ENCODE measurements at regions not wholly inside any gene's neighbourhood (a gene's known extent, or its start where the extent isn't known, plus 50 kb on each side); places are given as distances from the start of the nearest gene placed in this dataset.

GRCh38 chr3:118540826-118541225 lies 493.8 kb downstream of the IGSF11 start:
- no peak overlapping the region for H3K4me3 ChIP-seq (ENCODE audit: low read depth, low read length)
- no peak for TF ChIP-seq CTCF (IDR thresholded peaks at IDR 0.05; ENCODE audit: insufficient read depth, low read depth, low read length)
- DNase-seq (ENCODE audit: low read depth), result no peak

GRCh38 chr3:118541796-118542195 lies 492.9 kb downstream of the IGSF11 start:
- TF ChIP-seq CTCF (IDR thresholded peaks at IDR 0.05; ENCODE audit: insufficient read depth, low read depth, low read length), result no peak
- no peak for DNase-seq (ENCODE audit: low read depth)

GRCh38 chr3:118543832-118544231 lies 490.8 kb downstream of the IGSF11 start:
- no peak for TF ChIP-seq CTCF (IDR thresholded peaks at IDR 0.05; ENCODE audit: insufficient read depth, low read depth, low read length)
- no peak for DNase-seq (ENCODE audit: low read depth)
- H3K4me3 ChIP-seq (ENCODE audit: low read depth, low read length), result no peak overlapping the region

More at GRCh38 chr3:118541796-118542195, 492.9 kb downstream of the IGSF11 start:
- no peak overlapping the region for H3K4me3 ChIP-seq (ENCODE audit: low read depth, low read length)

- TF ChIP-seq CTCF (IDR thresholded peaks at IDR 0.05; ENCODE audit: insufficient read depth, low read depth, low read length), result no peak
- no peak for DNase-seq (ENCODE audit: low read depth)
- no peak overlapping the region for H3K4me3 ChIP-seq (ENCODE audit: low read depth, low read length)
These were observed 490.2 kb downstream of the IGSF11 start for GRCh38 chr3:118544458-118544857.

- no peak for TF ChIP-seq CTCF (IDR thresholded peaks at IDR 0.05; ENCODE audit: insufficient read depth, low read depth, low read length)
- no peak for DNase-seq (ENCODE audit: low read depth)
- H3K4me3 ChIP-seq (ENCODE audit: low read depth, low read length), result no peak overlapping the region
These were observed 486.2 kb downstream of the IGSF11 start for GRCh38 chr3:118548434-118548833.

- TF ChIP-seq CTCF (IDR thresholded peaks at IDR 0.05; ENCODE audit: insufficient read depth, low read depth, low read length), result no peak
- no peak for DNase-seq (ENCODE audit: low read depth)
- H3K4me3 ChIP-seq (ENCODE audit: low read depth, low read length), result no peak overlapping the region
These were observed 484.5 kb downstream of the IGSF11 start for GRCh38 chr3:118550122-118550521.

GRCh38 chr3:118550556-118550955 lies 484.1 kb downstream of the IGSF11 start:
- no peak for TF ChIP-seq CTCF (IDR thresholded peaks at IDR 0.05; ENCODE audit: insufficient read depth, low read depth, low read length)
- no peak for DNase-seq (ENCODE audit: low read depth)

More at GRCh38 chr3:118550556-118550955, 484.1 kb downstream of the IGSF11 start:
- no peak overlapping the region for H3K4me3 ChIP-seq (ENCODE audit: low read depth, low read length)
